Neural cell (in vitro differentiated cells): ENCODE measurements at regions not wholly inside any gene's neighbourhood (a gene's known extent, or its start where the extent isn't known, plus 50 kb on each side); places are given as distances from the start of the nearest gene placed in this dataset.

Source experiments
- H2AFZ ChIP-seq: fragments of 200-600, 300-800 bp; sonication (generic), shearing (Covaris generic); 2 replicates; pipeline ENCODE4 v1.6.0; 2014; ENCODE audit warnings: low read depth, mild to moderate bottlenecking, antibody characterized with exemption, low read length, moderate library complexity
- H3F3A ChIP-seq: fragments of 200-600 bp; shearing (Covaris generic); 2 replicates; pipeline ENCODE4 v1.6.1; 2016; ENCODE audit warnings: mild to moderate bottlenecking, moderate library complexity, mixed read lengths, antibody characterized with exemption, low read length; ENCODE audit not compliant: insufficient read depth, poor library complexity, severe bottlenecking
- H3K27ac ChIP-seq: fragments of 200-600, 300-800 bp; sonication (generic), shearing (Covaris generic); 2 replicates; pipeline ENCODE4 v1.5.1; 2014; ENCODE audit warnings: mild to moderate bottlenecking, low read length, moderate library complexity
- H3K27me3 ChIP-seq: fragments of 300-800, 200-600 bp; sonication (generic), shearing (Covaris generic); 2 replicates; pipeline ENCODE4 v1.6.0; 2014; ENCODE audit warnings: mild to moderate bottlenecking, low read depth, low read length, moderate library complexity; ENCODE audit not compliant: insufficient read depth
- H3K36me3 ChIP-seq: fragments of 300-800, 200-600 bp; sonication (generic), shearing (Covaris generic); 2 replicates; pipeline ENCODE4 v1.5.1; 2014; ENCODE audit warnings: mild to moderate bottlenecking, antibody characterized with exemption, low read length, moderate library complexity; ENCODE audit not compliant: insufficient read depth
- H3K4me2 ChIP-seq: fragments of 300-800, 200-600 bp; sonication (generic), shearing (Covaris generic); 2 replicates; pipeline ENCODE4 v1.6.0; 2014; ENCODE audit warnings: mild to moderate bottlenecking, low read length
- H3K4me3 ChIP-seq: fragments of 300-800, 200-600 bp; sonication (generic), shearing (Covaris generic); 2 replicates; pipeline ENCODE4 v1.5.1; 2014; ENCODE audit warnings: mild to moderate bottlenecking, low read length, moderate library complexity
- H3K79me2 ChIP-seq: fragments of 200-600 bp; shearing (Covaris generic); replicated peaks from 2 replicates; pipeline ENCODE4 v1.6.0; 2014; ENCODE audit warnings: mild to moderate bottlenecking, low read length, moderate library complexity; ENCODE audit not compliant: insufficient read depth
- H3K9ac ChIP-seq: fragments of 300-800, 200-600 bp; sonication (generic), shearing (Covaris generic); 2 replicates; pipeline ENCODE4 v1.6.1; 2016; ENCODE audit warnings: mild to moderate bottlenecking, low read length, mixed read lengths
- H3K9me2 ChIP-seq: fragments of 200-600 bp; shearing (Covaris generic); 2 replicates; pipeline ENCODE4 v1.6.1; 2016; ENCODE audit warnings: mild to moderate bottlenecking, low read length, mixed read lengths; ENCODE audit not compliant: insufficient read depth
- H3K9me3 ChIP-seq: fragments of 200-600, 300-800 bp; sonication (generic), shearing (Covaris generic); 2 replicates; pipeline ENCODE4 v1.6.1; 2016; ENCODE audit warnings: mild to moderate bottlenecking, mixed run types, low read length, moderate library complexity, mixed read lengths
- H4K20me1 ChIP-seq: fragments of 200-600 bp; shearing (Covaris generic); 2 replicates; pipeline ENCODE4 v1.6.1; 2016; ENCODE audit warnings: mild to moderate bottlenecking, mixed run types; ENCODE audit not compliant: insufficient read depth
- EP300 ChIP-seq: fragments of 450-650 bp; conservative IDR thresholded peaks from 2 replicates; pipeline ENCODE4 v1.6.1; 2014; ENCODE audit warnings: antibody characterized with exemption, mild to moderate bottlenecking, moderate library complexity; ENCODE audit not compliant: poor library complexity, severe bottlenecking
- EZH2 ChIP-seq: fragments of 200-600, 300-800 bp; shearing (Covaris generic), sonication (generic); IDR thresholded peaks from 2 replicates; pipeline ENCODE4 v1.6.1; 2014; ENCODE audit warnings: antibody characterized with exemption, low read length, borderline replicate concordance, mild to moderate bottlenecking; ENCODE audit not compliant: insufficient read depth, poor library complexity, severe bottlenecking
- MXI1 ChIP-seq: fragments of 450-650 bp; conservative IDR thresholded peaks from 2 replicates; pipeline ENCODE4 v1.6.1; 2014; ENCODE audit warnings: antibody characterized with exemption, mild to moderate bottlenecking; ENCODE audit not compliant: poor library complexity, severe bottlenecking
- POLR2AphosphoS5 ChIP-seq: IDR thresholded peaks from 2 replicates; pipeline ENCODE4 v1.6.1; 2012
- RAD21 ChIP-seq: fragments of 450-650 bp; conservative IDR thresholded peaks from 2 replicates; pipeline ENCODE4 v1.6.1; 2014; ENCODE audit warnings: antibody characterized with exemption, mild to moderate bottlenecking, moderate library complexity
- REST ChIP-seq: IDR thresholded peaks from 2 replicates; pipeline ENCODE4 v1.6.1; 2012; ENCODE audit warnings: borderline replicate concordance
- SMC3 ChIP-seq: fragments of 450-650 bp; conservative IDR thresholded peaks from 2 replicates; pipeline ENCODE4 v1.6.1; 2014; ENCODE audit warnings: antibody characterized with exemption, mild to moderate bottlenecking, moderate library complexity; ENCODE audit not compliant: poor library complexity
- TAF1 ChIP-seq: IDR thresholded peaks from 2 replicates; pipeline ENCODE4 v1.6.1; 2012; ENCODE audit warnings: low read depth
- TF ChIP-seq, protein P1 (sequence below): fragments of 450-650 bp; IDR thresholded peaks from 2 replicates; pipeline ENCODE4 v1.5.1; 2014; ENCODE audit warnings: antibody characterized with exemption, mild to moderate bottlenecking, moderate library complexity; ENCODE audit not compliant: poor library complexity, severe bottlenecking

DNA sequence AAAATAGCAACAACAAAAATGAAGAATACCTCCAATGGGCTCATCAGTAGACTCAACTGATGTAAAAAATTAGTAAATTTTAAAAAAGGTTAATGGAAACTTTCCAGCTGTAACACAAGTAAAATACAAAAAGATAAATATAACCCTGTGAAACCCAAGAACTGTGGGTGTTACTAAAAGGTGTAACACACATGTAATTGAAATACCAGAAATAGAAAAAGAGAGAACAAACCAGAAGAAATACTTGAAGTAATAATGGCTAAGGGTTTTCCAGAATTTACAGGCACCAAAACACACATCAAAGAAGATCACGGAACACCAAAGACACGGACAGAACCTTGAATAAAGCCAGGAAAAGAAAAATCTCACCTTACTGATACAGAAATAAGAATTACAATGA, 590.6 kb upstream of the RAB6C start:
- H3K27me3 ChIP-seq, result no peaks in the 10 kb centered on the region
- no peak overlapping the region for H3K27ac ChIP-seq
- no peak overlapping the region for H3K9ac ChIP-seq
- H2AFZ ChIP-seq, result no peak overlapping the region
- H3K79me2 ChIP-seq, result no peaks in the 10 kb centered on the region
- no peaks in the 10 kb centered on the region for H3K9me2 ChIP-seq
- H3K9me3 ChIP-seq, result no peaks in the 10 kb centered on the region
- no peak overlapping the region for H3K4me2 ChIP-seq
- no peak for TF ChIP-seq MXI1
- no peak for TF ChIP-seq SMC3
- no peak for TF ChIP-seq REST
- TF ChIP-seq EZH2, result no peak
- TF ChIP-seq EP300, result no peak
- no peak for TF ChIP-seq POLR2AphosphoS5
- no peak for TF ChIP-seq TAF1
- no peak for TF ChIP-seq RAD21
- TF ChIP-seq, protein P1, sequence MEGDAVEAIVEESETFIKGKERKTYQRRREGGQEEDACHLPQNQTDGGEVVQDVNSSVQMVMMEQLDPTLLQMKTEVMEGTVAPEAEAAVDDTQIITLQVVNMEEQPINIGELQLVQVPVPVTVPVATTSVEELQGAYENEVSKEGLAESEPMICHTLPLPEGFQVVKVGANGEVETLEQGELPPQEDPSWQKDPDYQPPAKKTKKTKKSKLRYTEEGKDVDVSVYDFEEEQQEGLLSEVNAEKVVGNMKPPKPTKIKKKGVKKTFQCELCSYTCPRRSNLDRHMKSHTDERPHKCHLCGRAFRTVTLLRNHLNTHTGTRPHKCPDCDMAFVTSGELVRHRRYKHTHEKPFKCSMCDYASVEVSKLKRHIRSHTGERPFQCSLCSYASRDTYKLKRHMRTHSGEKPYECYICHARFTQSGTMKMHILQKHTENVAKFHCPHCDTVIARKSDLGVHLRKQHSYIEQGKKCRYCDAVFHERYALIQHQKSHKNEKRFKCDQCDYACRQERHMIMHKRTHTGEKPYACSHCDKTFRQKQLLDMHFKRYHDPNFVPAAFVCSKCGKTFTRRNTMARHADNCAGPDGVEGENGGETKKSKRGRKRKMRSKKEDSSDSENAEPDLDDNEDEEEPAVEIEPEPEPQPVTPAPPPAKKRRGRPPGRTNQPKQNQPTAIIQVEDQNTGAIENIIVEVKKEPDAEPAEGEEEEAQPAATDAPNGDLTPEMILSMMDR, result no peak
- no peaks in the 10 kb centered on the region for H3F3A ChIP-seq
- H3K36me3 ChIP-seq, result no peaks in the 10 kb centered on the region
- H4K20me1 ChIP-seq, result no peaks in the 10 kb centered on the region
- no peak overlapping the region for H3K4me3 ChIP-seq

- H3K4me2 ChIP-seq, result no peak overlapping the region
- no peaks in the 10 kb centered on the region for H3K9me2 ChIP-seq
- H3K4me3 ChIP-seq, result no peak overlapping the region
- TF ChIP-seq, protein P1, result no peak
- no peak for TF ChIP-seq MXI1
- no peaks in the 10 kb centered on the region for H3K79me2 ChIP-seq
- no peak overlapping the region for H3K27ac ChIP-seq
- H2AFZ ChIP-seq, result no peak overlapping the region
- no peaks in the 10 kb centered on the region for H3F3A ChIP-seq
- H3K9me3 ChIP-seq, result no peaks in the 10 kb centered on the region
- H3K9ac ChIP-seq, result no peak overlapping the region
- no peaks in the 10 kb centered on the region for H3K27me3 ChIP-seq
- no peaks in the 10 kb centered on the region for H4K20me1 ChIP-seq
- no peaks in the 10 kb centered on the region for H3K36me3 ChIP-seq
Observed at GRCh38 chr2:129393816-129394215, 585.6 kb upstream of the RAB6C start.
